Right renal pelvis (tissue), 4 donors: ENCODE measurements at regions not wholly inside any gene's neighbourhood (a gene's known extent, or its start where the extent isn't known, plus 50 kb on each side); places are given as distances from the start of the nearest gene placed in this dataset.

Source experiments
- DNase-seq, 4 donors: peaks; one replicate each; pipeline ENCODE4 v3.0.0-alpha.2; 2013; ENCODE audit warnings: low read depth in 4 of 4, low spot score in 3 of 4, missing footprints in 1 of 4

DNA sequence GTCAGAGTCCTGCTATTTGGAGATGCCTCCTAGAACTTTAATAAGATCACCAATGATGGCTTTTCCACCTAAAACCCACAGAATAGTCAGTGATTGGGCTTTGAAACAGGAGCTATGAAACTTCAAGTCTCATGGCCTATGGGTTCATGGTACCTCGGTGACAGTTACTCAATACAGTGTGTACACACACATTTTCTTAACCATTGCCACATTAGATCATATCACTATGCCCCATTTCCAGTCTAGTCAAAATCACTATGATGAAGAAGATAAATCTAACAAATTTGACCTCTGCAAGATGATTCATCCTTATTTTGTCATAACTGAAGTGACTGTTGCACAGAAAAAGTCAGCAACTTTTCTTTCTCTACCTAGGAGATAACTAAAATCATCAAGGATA is 86.8 kb upstream of the OR13F1 start:
- no peak for DNase-seq

DNA sequence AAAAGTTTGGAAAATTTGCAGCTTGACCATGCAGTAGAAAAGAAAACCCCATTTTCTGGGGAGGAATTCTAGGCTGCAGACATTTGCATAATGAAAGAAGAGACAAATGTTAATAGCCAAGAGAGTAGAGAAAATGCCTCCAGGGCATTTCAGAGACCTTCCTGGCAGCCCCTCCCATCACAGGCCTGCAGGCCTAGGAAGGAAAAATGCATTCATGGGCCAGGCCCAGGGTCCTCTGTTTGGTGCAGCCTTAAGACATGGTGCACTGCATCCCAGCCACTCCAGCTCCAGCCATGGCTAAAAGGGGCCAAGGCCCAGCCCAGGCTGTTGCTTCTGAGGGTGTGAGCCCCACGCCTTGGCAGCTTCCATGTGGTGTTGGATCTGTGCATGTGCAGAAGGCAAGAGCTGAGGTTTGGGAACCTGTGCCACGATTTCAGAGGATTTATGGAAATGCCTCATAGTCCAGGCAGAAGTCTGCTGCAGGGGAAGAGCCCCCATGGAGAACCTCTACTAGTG is 75.0 kb upstream of the OR13F1 start:
- DNase-seq: no peak

GRCh38 chr9:104435059-104435458 is 69.0 kb upstream of the OR13F1 start:
- DNase-seq: no peak

- DNase-seq: no peak
Observed at GRCh38 chr9:104448036-104448435, 56.0 kb upstream of the OR13F1 start.
